Stimulated activated CD8-positive, alpha-beta memory T cell treated with anti-CD3 and anti-CD28 coated beads, Interleukin-12 subunit alpha, Interleukin-12 subunit beta, amount 100 ng/mL, for 1 hour (primary cell): ENCODE measurements at regions not wholly inside any gene's neighbourhood (a gene's known extent, or its start where the extent isn't known, plus 50 kb on each side); places are given as distances from the start of the nearest gene placed in this dataset.

ENCODE experiments used
- DNase-seq: peaks from one replicate; pipeline ENCODE4 v3.0.0-alpha.2; 2020; ENCODE audit warnings: low read depth

DNA sequence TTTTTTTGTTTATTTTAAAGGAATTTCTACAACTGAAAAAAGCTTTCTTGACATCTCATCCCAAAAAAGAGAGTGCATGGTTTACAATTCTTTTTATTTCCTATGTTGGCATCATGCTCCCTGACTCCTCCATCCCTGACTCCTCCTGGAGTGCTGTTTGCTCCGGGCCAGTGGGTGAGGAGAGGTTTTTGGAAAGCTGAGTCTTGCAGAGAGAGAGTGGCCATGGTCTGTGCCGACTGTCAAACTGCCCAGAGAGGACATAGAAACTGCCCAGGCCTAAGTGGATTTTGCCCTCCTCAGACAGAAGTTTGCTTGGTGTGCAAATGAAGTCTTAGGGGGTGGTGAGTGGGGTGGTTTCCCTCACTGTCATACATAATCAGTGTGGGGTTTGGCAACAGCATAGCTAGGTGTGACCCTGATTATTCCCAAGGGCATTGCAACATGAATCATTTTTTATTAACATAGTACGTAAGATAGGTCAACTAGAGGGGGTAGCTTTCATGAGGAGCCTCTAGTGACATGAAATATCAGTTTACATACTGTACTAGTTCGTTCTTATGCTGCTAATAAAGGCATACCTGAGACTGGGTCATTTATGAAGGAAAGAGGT is 179.8 kb upstream of the UBL3 start:
- no peak for DNase-seq

DNA sequence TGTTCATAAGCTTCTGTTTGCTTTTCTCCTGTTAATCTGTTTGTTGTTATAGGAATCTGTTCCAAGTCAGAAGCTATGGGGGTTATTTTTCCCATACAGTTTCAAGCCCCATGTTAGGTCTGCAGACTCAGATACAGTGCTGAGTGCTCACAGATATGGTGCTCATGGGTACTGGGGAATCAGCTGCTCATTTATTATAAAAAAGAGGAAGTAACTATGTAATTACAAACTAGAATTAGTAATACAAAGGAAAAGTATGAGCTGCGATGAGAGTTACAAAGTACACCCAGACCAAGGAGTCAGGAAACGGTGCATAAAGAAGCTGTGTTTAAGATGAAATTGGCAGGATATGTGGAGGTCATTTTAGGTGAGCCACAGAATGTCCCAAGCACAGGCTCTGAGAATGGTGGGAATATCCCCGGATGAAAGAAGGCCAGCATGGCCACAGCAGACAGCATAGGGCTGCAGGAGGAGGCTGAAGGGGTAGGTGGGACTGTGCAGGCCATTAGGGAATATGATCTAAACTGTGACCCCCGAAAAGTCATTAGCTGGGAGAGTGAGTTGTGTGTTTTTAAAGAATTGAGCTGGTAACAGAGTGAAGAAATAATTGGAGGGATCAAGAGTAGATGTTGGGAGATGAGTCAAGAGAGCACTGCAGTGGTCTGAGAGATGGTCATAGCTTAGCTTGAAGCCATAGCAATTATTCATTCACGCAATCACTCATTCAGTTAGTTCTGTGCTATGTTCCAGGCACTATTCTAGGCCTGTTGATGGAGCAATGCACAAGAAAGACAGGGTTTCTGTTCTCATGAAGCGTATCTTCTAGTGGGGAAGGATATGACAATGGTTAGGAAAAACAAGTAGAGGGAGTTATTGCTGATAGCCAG is 177.4 kb upstream of the UBL3 start:
- no peak for DNase-seq

DNA sequence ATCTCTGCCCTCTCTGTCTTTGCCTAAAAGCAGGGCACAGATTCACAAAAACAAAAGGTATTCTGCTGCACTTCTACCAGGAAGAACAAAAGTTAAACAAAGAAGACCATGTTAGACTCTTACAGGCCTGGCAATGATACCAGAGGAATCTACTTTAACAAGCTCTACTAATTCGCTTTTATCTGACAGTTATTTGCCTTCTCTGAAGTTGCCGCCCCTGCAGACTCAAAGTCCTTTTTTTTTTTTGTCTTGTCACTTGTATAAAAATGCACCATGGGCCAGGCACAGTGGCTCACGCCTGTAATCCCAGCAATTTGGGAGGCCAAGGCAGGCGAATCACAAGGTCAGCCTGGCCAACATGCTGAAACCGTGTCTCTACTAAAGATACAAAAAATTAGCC is 176.5 kb upstream of the UBL3 start:
- no peak for DNase-seq

DNA sequence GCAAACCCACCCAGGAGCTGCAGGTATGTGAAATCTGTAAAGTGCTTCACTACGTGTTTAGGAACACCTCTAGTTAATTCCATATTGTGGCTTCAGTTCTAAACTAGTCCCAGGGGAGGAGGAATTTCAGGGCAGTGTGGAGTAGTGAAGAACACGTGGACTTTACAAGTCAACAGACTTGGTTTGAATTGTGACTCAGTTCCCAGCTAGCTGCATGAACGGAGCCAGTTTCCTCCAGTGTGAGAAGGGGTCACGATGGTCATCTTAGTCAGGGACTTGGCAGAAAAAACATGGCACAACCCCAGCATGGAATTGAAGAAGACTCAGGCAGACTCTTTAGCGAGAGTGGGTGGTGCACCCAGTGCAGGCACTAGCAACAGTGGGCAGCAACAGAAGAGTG is 175.7 kb upstream of the UBL3 start:
- DNase-seq, result no peak

DNA sequence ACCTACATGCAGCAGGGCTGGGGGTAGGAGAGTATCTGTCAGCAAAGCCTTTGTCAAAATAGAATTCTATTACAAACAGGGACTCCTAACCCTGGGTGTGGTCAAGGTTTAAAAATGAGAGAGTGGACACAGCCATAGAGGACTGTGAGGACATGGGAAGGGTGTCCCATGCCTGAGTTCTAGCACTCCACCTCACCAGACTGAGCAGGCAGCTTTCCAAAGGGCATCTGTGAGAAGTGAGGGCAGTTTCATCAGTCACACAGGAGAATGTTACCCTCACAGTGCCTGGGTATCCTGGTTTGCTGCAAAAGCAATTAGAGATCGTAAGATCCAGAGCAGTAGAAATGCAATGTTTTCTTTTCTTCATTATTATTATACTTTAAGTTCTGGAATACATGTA is 174.9 kb upstream of the UBL3 start:
- DNase-seq, result no peak

DNA sequence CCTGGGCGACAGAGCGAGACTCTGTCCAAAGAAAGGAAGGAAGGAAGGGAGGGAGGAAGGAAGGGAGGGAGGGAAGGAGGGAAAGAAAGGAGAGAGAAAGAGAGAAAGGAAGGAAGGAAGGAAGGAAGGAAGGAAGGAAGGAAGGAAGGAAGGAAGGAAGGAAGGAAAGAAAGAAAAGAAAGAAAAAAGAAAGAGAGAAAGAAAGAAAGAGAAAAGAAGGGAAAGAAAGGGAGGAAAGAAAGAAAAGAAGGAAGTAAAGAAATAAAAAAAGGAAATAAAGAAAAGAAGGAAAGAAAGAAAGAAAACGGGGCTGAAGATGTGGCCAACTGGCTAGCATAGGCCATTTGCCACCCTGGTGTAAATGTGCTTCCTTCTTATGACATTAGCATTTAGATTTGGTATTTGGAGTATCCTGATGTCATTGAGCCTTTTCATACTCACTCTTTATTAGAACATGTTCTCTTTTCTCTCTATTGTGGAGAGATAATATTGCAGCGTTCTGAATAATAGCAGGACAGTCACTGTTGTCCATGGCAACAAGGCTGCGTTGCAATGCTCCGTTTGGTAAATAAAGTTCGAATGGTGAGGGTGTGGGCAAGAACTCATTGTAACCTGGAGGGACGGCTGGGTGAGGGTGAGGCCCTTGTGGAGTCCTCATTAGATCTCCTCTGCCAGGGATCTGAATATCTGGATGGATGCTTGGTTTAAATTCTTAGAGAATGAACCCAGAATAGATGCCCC is 173.9 kb upstream of the UBL3 start:
- DNase-seq, result no peak

DNA sequence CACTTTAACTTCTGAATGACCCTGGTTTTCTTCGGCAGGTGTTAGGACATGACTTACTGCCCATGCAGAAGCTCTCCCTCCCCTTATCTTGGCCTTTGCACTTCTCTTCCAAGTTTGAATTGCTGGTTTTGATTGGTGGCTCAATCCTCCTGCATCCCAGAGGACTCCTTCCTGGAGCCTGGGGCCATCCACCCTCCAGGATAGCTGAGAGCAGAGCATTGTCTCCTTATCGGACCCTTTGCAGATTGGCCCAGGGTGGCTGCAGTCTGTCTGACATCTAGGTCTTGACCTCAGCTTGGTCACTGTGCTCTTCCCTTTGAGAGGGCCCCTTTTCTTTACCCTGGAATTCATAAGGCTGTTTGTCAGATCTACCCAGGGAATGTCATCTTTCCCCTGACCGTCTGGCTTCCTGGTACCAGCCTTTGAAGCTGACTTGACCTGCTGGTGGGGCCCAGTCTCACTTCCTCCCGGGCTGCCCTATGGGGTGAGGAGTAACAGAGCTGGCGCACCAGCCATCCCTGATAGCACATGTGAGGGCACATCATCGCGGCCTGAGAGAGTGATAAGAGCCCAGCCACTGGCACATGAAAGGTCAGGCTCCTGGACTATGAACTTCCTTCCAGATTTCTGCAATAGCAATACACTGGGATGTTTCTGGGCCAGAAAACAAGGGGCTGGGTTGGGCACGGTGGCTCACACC is 172.9 kb upstream of the UBL3 start:
- no peak for DNase-seq

DNA sequence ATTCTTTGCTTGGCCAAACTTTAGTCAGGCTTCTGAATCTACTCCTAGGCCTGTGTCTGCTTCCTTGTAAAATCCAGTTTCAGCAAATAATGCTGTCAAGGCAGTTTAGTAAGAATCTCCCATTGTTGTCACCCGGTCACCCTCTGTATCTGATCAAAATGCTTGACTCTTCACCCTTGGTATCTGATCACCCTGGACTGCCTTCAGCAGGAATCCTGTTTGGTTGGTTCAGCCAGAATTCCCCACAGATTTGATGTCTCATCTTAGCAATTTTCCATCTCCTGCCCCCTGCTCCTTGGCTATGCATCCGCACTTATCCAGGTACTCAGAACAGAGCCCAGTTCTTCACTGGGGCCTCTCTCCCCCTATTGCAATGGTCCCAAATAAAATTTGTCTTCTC is 172.4 kb upstream of the UBL3 start:
- no peak for DNase-seq

DNA sequence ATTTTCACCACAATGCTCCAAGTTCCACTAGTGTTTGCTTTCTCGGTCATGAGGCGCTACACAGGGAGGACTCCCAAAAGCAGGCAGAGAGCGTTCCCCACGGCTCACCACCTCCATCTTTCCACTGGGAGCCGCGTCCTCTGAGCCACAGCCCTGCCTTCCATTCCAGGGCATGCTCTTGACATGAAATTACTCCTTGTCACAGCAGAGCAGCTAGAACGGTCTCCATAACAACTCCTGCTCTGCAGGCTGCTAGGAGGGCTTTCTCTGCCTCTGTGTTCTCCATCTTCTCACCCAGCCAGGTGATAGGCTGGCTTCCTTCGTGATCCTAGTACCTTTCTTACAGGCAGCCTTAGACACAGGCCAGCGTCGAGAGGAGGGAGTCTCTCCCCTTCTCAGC is 171.8 kb upstream of the UBL3 start:
- no peak for DNase-seq

DNA sequence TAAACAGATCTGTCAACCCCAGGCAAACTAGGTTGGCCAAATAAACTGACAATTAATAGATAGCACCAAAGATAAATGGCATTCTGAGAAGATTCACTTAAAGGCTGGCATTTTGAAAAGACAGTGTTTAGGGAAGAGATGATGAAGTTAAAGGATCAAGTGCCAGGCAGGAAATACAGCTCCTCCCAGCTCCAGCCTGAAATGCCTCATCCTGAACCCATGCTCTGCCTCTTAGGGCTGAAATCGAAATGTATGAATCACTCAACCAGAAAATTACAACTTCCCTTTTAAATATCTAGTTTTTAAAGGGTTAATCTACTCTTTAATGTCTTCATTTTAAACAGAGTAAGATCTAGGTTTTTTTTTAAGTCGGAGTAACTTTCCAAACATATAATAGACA is 171.2 kb upstream of the UBL3 start:
- no peak for DNase-seq

DNA sequence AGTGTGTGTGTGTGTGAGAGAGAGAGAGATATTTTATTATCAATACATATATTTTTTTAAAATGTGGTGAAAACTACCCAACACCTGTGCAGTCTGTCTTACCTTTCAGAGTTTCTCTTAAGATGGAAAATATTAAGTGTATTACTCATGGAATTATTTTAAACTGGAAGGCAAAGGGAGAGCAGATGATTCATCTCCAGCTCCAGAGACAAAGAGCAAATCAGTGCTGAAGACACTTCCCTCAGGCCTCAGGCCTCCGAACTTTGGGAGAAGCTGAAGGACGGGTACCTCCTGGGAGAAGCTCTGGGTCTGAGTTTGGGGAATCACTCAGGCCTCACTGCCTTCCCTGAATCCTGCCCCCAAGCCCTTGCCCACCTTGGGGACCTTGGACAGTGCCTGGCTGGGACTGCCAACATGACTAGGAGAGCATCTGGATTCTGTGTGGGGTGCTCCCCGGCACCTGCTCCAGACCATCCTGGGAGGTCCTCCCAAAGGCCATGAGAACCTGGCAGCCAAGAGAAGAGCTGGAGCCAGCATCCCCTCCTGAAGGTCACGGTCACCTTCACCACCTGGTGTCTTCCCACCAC is 170.4 kb upstream of the UBL3 start:
- no peak for DNase-seq

DNA sequence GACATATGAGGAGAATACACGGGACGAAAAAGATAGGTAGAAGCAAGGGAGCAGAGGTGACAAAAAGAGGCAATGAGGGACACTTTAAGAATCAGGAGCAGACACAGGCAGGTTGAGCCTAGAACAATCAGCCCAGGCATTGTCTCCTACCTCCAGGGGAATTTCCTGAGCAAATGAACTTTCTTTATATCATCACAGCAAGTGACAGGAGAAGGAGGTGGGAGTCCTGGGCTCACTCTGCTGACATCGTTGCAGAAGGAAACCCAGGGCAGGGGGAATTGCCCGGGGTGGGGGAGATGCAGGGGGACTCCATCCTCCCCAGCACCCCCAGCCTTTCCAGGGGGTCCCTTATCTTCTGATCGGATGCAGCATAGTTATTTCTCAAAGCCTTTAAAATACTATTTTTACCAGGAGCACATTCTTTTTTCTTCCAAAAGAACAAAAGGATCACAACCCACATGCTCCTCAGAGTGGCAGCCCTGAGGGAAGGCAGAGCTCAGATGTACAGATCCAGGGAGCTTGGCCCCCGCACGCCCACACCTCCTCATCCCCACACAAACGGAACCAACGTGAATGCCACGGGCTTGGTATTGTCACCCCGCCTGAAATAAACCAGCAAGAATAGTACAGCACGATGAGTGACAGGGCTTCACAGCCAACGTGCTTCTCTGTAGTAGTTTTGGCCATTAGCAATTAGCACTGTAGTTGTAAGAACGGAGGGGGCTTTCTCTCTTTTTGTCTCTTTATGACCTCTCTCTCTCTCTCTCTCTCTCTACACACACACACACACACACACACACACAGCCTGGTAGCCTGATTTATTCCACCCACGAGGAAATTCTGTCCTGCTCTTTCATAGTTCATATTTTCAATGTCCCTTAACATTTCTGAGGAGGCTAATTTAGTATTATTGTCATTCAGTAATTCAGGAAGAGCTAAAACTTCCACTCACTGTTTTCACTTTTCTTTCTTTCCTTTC is 169.5 kb upstream of the UBL3 start:
- no peak for DNase-seq

DNA sequence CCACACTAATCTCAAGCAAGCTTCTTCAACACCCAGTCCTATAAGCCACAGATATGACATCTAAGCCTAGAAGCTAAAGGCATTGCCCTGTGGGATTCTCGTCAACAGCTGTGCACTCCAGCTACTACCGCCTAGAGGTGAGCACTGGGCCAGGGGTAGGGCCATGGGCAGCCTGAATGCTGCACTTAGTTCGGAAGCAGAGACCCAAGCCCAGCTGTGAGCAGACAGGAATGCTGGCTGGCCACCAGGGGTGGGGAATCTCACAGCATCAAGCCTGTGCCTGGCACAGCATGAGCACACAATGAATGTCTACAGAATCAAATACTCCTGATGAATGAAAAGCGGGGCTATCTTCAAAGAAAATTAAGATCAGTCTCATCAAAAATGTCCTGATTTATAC is 167.5 kb upstream of the UBL3 start:
- DNase-seq, result no peak

DNA sequence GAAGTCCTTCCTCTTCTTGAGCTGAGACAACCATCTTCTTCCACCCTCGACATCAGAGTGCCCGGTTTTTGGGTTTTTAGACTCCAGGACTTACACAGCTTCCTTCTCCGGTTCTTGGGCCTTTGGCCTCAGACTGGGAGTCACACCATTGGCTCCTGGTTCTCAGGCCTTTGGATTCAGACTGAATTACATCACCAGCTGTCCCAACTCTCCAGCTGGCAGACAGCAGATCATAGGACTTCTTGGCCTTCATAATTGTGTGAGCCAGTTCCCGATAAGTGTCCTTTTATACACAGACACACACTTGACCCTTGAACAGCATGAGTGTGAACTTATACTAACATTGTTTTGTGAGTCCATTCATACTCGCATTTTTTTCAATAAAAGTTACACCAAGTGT is 166.0 kb upstream of the UBL3 start:
- DNase-seq, result no peak

DNA sequence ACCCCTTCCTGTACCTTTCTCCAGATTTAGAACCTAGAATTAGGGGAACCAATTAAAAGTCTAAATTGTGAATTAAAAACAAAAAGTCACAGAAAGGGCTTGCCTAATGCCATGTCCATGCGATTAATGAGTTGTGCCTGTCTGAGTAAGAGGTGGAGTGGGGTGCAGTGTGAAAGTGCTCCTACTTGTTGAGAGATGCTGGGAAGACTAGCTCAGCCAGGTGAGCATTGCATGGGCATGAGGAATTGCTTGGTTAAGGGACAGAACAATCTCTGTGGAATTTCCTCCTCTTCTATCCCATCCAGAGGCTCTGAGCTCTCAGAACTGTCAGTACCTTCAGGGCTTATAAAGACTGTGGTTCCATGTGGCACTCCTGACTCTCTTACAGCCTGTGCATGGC is 159.0 kb upstream of the UBL3 start:
- no peak for DNase-seq

DNA sequence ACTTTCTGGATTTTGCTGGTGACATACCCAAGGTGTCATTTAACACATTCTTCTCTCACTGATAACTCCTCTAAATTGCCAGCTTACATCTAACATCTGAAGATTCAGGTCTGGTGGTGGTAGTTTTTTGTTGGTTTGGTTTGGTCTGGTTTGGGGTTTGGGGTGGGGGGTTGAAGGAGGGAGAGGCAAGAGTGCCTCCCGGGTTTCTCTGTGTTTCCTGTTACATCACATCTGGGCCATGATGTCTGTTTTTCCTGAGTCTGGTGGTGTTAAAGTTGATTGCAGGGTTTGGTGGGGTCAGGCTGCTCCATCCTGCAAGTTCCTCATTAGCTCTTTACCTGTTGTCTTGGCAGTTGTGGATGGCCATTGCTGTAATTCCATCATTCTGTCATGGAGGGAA is 155.8 kb upstream of the UBL3 start:
- DNase-seq, result no peak

DNA sequence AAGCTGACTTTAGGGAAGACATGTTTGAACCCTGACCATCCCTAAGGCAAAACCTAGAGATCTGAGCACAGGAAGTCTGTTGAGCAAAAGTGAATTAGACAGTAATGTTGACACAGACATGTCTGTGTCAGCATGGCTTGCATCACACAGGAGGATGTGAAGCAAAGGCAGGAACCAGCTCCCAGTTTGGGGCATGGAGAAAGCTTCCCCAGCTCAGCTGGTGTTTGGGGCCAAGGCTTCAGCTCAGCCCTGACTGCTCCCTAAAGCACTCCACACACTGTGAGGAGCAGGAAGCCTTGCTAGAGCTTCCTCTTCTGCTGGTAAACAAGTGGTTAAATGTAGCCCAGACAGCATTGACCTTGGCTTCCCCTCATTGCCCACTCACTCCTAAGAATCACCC is 153.8 kb upstream of the UBL3 start:
- no peak for DNase-seq

DNA sequence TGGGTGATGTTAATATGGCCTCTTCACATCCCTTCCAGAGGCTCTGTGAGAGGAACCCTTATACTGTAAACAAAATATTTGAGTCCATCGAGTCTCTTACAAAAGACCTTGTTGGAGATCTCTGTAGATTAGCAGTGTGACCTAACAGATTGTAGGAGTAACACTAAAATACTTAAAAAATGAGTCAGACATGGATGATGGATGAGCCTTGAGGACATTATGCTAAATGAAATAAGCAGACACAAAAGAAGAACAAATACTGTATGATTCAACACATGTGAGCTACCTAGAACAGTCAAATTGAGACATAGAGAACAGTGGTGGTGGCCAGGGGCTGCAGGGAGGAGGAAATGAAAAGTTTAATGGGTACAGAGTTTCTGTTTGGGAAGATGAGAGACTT is 152.2 kb upstream of the UBL3 start:
- DNase-seq, result no peak

DNA sequence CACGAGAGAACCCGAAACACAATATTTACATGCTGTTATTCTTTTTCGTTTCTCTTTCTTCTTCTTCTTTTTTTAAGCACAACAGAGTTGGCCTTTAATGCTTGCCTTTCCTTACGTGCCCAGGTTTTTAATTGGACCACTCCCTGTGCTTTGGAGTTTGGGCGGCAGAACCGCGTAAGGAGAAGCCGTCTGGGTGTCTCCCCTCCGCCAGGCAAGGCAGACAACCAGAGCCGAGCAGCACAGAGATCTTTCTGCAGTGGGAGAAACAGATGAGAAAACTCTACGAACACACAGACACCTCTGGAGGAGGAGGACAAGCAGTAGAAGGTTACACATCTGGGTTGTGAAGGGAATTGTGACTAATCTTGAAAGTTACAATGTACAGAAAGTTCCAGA is 150.0 kb upstream of the UBL3 start:
- no peak for DNase-seq

DNA sequence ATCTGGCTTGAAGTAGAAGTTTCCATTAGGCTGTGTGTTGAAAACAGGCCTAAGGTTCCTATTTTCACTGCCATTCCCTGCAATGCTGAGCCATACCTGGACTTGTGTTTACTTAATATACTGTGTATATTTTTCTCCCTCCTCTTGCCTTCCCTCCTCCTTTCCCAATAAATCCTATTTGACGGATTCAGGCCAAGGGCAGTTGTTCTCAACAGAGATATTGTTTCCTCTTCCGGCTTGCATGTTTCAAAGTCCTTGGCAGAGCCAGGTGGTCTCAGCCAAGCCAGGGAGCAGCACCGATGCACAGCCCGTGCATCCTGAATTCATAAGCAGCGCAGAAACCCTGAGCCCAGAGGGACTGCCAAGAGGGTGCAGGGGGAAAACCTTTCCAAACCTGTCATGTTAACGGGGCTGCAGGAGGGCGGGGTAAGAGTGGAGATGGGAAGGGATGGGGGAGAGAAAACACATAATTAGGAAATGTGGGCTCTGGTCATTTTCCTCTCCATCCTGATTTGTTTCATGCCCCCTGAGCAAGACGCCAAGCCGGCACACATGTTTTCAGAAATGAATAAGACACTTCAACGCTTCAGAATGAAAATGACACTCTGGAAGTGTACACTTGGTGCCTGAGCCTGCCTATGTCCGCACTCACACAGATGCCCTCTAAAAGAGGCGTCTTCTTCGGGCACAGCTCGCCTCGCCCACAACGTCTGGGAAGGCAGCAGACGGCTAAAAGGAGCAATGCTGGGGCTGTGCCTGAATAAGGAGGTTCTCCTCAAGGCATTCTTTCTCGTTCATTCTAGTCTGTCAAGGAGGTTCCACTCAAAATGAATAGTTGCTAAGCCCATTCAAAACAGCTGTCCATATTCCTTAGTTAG is 149.3 kb upstream of the UBL3 start:
- no peak for DNase-seq
